GM19351 (cell line): ENCODE measurements at regions not wholly inside any gene's neighbourhood (a gene's known extent, or its start where the extent isn't known, plus 50 kb on each side); places are given as distances from the start of the nearest gene placed in this dataset.
A peak's percentile ranks its signal among the peaks of the same experiment; 100 is the strongest.
"Not testable (repeated sequence)": the region's sequence is repeated elsewhere in the genome, so short reads cannot be mapped to it uniquely, and the experiment has no call there.

Experiments
- ATAC-seq: cut with Tn5 transposase; IDR thresholded peaks from one replicate; pipeline ENCODE4 v1.9.1; 2021; ENCODE audit warnings: mild to moderate bottlenecking, moderate library complexity; ENCODE audit not compliant: unreplicated experiment

DNA sequence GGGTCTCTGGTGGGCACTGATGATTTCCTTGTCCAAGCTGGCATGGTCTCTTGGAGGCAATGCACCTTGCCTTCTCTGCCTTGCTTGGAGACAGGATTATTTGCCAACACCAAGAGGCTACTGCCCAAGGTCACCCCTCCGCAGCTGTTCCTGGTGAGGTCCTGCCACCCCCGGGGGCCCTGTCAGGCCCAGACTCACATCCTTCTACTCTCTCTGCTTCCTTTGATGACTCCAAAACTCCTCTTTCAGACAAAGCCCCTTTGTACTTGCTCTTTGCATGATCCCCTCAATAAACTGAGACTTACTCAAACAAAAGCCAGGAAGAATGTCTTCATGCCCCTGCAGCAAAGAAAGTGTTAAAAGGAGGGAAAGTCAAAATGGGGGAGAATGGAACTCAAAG, 137.7 kb downstream of the MEX3B start:
- ATAC-seq: no peak

DNA sequence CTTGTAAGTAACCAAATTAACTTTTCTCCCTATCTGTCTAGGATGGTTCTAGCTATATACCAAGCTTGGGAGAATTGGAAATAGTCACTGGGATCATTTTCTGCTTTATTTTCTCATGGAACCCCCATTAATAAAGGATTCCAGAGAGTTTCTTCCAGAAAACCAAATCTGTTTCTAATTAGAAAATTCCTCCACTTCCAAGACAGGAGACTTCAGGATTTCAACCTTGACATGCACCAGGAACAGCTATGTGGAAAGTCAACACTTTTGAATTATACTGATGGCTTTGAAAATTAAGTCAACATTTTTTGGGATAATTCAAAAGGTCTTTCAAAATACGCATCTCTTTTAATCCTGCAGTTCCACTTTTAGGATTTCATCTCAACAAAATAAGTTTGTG, 138.3 kb downstream of the MEX3B start:
- no peak for ATAC-seq

DNA sequence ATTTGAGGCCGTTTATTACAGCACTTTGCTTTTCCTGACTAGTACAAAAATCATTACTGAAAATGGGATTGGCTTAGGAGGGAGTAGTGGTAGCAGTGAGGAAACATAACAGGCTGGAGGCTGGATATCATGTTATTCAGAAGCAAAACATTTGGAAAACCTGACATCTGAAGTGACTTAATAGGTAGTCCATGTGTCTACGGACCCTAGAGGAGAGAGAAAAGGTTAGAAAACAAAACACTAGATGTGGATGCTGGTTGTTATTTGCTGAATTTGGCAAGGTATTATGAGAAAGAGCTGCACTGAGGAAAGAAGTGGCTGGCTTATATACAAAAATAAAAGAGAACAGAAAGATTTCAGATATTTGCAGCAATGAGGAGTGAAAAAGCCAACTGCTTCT, 139.9 kb downstream of the MEX3B start:
- no peak for ATAC-seq

DNA sequence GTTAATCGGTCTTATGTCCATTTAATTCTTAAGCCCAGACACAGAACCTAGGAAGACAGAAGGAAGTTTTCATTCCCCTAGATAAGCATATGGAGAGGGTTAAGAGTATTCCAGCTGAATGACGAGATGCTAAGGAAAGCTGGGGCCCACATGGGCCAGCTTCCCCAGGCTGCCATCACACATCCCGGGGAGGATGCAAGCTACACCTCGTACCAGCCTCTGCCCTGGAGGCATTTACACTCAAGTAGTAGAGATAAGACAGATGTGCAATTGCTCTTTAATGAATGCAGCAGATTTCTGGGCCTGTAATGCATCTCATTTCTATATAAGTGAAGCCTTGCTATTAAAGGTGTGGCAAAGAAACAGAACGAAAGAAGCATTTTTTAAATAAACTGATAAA, 144.5 kb downstream of the MEX3B start:
- ATAC-seq: no peak

DNA sequence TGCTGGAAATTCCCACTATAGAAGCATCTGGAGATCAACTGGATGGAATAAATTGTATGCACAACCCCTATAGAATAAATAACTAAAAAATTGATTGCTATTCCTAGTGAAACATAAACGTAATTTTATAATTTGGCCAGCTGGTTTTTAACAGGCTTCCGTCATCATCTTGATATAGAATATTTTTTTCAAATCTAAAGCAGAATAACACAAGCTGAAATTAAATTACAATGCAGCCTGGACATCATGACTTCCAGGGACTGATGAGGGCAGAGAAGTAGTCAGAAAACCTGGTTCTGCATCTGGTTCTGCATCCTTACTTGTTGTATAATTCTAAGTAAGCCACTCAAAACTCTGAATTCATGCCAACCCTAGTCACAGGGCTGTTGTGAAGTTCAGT, 146.1 kb downstream of the MEX3B start:
- no peak for ATAC-seq

DNA sequence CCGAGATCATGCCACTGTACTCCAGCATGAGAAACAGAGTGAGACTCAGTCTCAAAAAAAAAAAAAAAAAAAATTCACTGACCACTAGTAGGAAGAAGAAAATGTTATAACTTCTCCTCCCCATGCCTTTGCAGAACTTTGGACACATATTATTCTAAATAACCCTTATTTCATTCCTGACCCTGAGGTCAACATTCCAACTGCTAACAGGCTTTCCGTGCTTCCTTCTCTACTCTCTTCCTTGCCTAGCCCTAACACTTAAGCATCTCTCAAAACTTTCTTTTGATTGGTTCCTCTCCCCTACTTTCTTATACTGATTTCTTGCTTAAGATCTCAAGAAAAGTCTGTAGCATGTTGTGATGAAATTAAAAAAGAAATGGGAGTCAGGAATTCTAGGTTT, 146.8 kb downstream of the MEX3B start:
- ATAC-seq: no peak

DNA sequence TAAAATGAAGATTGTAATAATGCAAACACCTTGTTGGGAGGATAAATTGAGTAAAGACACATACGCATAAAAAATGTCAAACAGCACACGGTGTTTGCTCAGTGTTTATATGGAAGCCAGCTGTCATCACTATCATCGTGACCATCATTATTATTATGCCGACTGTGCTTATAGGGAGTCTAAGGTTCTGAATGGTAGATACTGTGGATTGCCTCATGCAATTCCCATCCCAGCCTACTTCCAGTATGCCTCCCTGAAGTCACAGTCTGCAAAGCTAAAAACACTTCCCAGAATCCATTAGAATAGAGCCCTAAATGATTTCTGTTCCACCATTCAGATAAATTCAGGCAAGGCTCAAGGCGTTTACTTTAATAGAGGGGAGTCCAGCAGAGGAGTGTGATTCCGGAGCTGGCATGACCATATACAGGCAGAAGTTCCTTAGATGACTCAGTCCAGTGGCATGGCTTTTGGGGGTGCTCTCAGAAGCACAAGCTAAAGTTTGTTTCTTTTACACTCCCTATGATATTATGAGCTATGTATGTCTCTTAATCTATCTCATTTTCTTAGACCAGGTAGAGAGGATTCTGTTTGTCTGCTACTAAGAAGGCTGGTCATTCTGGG, 148.7 kb downstream of the MEX3B start:
- no peak for ATAC-seq

DNA sequence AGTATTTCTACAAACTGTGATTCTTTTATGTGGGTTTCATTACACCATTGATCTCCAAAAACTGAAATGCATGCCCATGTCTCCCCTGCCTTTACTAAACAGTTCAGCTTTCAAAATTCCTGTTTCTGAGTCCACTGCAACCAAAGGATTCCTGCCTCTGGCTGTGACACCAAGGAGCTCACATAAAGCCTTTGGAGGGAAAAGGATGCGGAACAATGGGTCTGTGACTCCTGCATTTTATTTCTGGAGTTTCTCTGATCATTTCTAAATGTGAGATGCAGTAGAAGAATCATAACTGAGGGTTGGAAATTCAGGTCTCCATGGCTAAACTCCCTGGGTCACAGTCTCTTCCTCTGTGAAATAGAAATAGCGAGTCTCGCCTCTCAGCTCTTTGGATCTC, 149.5 kb downstream of the MEX3B start:
- no peak for ATAC-seq

DNA sequence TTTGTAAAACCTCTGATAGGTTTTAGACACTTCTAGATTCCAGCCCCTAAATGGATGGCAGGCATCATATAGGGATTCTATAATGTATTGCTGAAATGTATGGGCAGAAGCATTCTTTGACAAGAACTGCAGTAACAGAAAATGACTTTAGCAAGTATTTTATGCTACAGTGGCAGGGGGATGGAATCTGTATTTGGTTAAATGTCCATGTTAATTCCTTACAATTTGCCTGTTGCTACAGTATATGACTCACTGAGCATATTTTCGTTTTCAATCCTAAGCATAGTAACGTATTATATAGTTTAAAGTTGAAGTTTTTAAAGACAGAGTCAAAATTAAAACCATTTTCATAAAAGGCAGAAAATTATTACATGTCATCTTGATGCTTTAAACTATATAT, 150.1 kb downstream of the MEX3B start:
- ATAC-seq: no peak

DNA sequence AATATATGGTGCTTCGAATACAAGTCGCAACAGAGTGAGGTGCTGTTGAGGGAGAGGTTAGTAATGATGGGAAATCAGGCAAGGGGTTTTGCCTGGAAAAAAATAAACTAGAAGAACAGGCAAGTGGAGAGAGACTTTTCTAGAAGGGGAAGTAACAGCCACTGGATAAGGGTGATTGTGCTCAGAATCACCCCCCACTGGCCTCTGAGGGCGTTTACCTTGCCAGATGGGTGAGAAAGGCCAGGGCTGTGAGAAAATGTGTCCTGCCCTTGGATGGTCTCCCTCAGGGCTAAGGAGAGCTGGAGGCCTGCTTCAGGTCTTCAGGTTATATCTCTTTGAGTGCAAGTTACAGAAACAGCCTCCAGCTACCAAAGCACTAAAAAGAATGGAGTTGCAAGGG, 151.8 kb downstream of the MEX3B start:
- no peak for ATAC-seq

DNA sequence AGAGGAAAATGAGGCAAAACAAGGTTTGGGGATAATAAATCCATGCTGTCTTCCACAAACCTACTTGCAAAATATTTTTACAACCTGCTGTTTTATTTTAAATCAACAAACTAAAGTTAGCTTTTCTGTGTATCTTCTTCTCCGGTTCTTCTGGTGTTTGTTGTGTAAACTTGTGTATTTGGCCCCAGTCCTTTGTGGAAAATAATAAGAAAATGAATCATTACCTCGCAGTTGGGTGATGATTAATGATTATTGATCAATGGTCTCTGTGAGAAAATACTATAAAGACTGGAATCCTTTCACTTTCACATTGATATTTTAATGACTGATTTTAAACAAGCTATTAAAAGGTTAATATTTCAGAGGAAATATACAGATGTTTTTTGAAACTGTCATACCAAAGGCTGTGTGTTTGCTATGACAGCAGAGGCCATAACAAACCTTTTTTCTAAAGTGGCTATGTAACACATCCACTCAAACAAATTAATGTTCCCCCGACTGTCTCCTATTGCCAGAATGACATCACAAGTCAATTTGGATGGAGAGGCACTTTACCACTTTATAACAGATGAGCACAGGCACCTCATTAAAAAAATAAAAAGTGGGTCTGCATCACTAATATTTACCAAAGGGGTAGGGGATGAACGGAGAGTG, 152.5 kb downstream of the MEX3B start:
- no peak for ATAC-seq

DNA sequence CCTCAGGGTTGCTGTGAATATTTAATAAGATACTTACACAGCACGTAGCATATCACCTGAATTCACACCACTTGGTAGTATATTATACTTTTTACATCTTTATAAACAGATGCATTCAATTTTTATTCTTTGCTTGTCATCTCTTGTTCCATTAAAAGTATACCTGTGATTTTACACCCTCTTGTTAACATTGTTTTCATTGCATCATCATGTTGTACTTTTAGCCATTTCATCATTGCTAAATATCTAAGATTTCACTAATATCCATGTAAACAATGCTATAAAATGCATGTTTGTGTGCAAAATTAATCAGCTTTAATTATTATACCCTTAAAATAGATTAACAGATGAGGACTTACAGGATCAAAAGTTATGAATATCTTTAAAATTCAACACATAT, 155.3 kb downstream of the MEX3B start:
- no peak for ATAC-seq

DNA sequence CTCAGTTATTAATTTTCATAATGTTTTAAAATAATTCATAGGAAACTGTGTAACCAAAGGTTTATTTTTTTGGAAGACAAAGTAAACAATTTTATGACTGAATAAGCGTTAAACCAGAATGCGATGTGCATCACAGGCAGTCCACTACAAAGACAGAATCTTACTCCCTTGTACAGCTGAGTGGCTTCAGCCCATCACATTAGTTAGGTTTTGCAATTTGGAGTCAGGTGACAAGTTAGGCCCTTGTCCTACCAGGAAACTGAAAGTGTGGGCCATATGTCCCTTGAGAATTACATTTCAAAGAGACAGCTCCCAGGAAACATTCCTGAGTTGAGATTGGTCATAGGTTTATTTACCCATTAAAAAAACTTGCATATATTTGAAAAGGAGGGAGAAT, 156.3 kb downstream of the MEX3B start:
- no peak for ATAC-seq

DNA sequence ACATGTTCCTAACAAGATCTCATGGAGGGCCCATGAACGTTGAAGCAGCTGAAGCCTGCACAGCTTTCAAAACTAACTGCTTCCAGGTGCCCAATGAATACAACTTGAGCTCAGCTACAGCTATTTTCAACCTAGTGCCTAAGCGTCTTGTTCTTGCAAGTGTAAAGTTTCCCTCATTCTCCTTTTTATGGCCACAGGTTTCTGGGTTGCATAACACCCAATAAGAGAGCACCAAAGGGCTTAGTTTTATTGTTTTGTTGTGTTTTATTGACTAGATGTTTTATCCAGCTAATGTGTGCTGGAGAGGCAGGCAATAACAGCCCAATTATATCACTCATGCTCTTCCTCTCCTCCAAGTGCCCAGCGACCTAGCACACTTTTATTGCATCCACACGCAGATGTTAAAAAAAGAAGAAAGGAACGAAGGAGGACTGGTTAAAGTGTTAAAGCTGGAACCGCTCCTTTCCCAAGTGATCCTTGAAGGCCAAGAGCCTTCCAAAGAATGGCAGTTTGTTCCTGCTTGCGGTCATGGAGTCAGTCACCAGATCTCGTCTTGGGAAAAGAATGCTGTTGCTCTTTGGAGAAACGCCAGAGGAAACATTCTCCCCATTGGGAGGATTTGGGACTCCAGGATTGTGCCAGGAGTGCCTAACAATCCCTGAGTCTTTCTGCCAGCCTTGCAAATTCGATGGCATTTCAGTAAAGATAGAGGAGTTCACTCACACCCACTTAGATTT, 156.9 kb downstream of the MEX3B start:
- ATAC-seq: no peak

DNA sequence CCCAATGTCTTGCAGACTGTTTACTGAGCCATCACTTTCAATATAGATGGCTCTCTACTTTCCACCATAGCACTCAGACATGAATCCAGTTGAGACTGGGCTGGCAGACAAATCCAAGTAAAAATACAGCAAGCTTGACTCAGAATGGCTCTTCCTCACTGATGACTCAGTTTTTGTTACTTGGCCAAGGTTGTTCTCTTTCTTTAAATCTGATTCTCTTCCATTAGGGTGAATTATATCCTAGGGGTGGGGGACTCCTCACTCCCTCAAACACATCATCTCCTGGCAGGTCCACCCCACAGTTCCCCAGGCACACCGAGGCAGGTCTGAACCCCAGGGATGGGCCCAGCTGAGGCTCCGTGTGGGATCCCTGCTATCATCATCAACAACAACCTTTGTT, 157.9 kb downstream of the MEX3B start:
- ATAC-seq: no peak

DNA sequence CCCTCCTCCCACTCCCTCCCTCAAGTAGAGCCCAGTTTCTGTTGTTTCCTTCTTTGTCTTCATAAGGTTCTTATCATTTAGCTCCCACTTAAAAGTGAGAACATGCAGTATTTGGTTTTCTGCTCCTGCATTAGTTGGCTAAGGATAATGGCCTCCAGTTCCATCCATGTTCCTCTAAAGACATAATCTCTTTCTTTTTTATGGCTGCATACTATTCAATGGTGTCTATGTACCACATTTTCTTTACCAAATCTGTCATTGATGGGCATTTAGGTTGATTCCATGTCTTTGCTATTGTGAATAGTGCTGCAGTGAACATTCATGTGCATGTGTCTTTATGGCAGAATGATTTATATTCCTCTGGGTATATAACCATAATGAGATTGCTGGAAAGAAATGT, 158.6 kb downstream of the MEX3B start:
- ATAC-seq: not testable (repeated sequence)

DNA sequence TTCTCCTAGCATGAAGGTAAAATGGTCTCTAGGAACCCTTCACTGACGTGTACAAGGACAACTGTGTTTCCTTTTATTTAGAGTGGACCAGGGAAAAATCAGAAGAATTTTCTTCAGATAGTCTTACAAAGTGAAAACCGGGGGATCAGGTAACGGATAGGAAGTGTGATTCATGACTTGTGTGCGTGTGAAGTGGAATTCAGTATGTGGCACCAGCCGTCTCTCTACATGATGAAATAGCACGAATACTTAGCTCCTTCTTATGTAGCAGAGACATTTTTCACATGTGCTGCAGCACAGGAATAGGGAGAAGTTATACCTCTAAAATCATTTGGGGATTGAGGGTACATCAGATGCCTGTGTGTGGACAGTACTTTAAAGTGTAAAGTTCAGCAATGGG, 159.2 kb downstream of the MEX3B start:
- ATAC-seq: no peak

DNA sequence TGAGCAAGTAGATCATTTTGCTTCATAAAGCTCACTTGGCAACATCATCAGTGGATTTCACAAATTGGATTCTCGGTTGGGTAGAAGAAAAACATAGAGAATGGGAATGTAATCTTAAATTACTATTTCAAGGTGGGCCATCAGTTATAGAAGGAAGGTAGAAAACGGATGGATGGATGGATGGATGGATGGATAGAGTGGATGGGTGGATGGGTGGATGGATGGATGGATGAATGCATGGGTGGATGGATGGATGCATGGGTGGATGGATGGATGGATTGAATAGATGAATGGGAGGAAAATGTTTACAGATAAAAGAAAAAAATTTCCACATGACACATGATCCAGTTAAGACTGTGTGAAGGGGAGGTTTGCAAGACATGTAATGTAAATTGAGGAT, 159.7 kb downstream of the MEX3B start:
- ATAC-seq: no peak

DNA sequence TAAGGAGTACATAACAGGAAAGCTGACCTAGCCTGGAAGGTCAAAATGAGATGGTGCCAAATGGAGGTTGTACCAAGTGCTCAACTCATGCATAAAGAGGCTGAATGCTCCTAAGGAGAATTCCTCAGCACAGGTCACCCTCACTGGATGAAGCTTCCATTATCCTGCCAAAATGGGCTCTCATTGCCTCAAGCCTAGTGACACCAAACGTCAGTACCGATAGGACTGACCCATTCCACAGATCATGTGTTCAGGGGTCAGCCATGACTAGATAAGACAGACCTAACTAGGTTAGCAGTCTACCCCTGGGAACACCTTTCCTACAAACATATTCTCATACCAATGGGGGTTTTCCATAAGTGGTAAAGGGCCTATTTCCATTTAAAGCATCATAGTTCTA, 160.7 kb downstream of the MEX3B start:
- ATAC-seq: no peak

DNA sequence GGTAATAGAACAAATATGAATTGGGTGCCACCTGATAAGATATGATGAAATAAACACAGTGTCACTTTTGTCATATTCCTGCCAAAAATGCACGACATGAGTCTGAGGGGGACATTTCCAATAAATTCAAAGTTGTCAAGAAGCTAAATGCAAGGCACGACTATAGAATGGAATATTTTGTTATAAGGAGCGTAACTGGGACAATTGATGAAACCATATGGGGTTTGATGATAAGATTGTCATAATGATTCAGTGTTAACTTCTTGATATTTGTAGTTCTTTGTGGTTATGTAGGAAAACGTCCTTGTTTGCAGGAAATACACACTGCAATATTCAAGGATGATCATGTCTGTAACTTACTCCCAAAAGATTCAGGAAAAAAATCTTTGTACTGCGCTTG, 163.3 kb downstream of the MEX3B start:
- no peak for ATAC-seq

DNA sequence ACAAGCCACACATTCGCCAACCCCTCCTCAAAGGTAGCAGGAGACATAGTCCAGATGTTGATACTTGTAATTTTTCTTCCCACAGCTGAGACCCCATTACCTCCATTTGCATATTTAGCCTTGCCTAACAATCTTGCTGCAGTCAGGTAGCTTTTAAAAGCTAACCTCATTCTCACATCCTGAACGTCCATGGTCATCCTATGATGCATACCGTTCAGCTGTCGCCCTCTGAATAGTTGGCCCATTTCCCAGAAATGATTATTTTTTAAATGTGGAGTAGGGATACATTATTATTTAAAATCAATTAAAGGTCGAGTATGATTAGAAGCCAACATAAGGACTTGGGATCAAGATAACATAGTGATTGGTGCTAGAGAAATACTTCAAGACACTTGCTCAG, 165.0 kb downstream of the MEX3B start:
- no peak for ATAC-seq

DNA sequence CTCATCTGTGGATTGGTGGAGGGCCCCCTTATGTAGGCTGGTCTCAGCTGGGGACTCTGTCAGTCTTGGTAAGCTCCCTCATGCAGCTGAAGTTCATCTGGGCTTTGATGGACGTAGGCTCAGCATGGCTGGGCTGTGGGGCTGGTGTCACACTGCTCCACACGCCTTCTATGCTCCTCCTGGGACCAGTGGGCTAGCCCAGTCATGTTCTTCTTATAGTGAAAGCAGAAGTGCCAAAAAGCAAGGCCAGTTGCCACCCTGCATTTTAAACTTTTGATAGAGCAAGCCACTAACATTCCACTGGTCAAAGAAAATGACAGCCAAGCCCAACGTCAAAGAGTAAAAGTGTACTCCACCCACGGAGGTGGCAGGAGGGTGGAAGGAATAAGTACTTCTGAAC, 165.5 kb downstream of the MEX3B start:
- peak; percentile 60 for ATAC-seq
